ENCODE measurements at regions not wholly inside any gene's neighbourhood (a gene's known extent, or its start where the extent isn't known, plus 50 kb on each side); places are given as distances from the start of the nearest gene placed in this dataset.

- Histone ChIP-seq H3K79me2 (ENCODE audit: low read length) (no peaks in the 10 kb centered on the region), H3K9me2 (replicated peaks; ENCODE audit: insufficient read depth, low read length) (no peaks in the 10 kb centered on the region), H3K27ac (ENCODE audit: low read length) (no peak overlapping the region), H3K9ac (ENCODE audit: low read length) (no peak overlapping the region), H3K4me1 (ENCODE audit: low read length) (peaks cover 5% of the 10 kb centered on the region), H3K36me3 (replicated peaks; ENCODE audit: insufficient read depth, low read length) (no peaks in the 10 kb centered on the region), H4K20me1 (ENCODE audit: insufficient read depth, low read length) (no peaks in the 10 kb centered on the region), H3F3A (ENCODE audit: insufficient read depth, low read length) (no peaks in the 10 kb centered on the region), H3K4me2 (ENCODE audit: low read depth, low read length) (no peak overlapping the region), H3K4me3 (ENCODE audit: low read length) (no peak overlapping the region), H3K27me3 (replicated peaks; ENCODE audit: insufficient read depth, low read length) (no peaks in the 10 kb centered on the region), H3K9me3 (replicated peaks; ENCODE audit: insufficient read depth, low read length) (no peaks in the 10 kb centered on the region), H2AFZ (ENCODE audit: low read length) (no peak overlapping the region)
- DNase-seq, result peak; percentile 9
- TF ChIP-seq EZH2phosphoT487 (IDR thresholded peaks at IDR 0.05; ENCODE audit: low read length) (no peak), EZH2 (optimal IDR thresholded peaks at IDR 0.05; ENCODE audit: low read depth, low read length) (no peak)
- TF ChIP-seq, protein P1, sequence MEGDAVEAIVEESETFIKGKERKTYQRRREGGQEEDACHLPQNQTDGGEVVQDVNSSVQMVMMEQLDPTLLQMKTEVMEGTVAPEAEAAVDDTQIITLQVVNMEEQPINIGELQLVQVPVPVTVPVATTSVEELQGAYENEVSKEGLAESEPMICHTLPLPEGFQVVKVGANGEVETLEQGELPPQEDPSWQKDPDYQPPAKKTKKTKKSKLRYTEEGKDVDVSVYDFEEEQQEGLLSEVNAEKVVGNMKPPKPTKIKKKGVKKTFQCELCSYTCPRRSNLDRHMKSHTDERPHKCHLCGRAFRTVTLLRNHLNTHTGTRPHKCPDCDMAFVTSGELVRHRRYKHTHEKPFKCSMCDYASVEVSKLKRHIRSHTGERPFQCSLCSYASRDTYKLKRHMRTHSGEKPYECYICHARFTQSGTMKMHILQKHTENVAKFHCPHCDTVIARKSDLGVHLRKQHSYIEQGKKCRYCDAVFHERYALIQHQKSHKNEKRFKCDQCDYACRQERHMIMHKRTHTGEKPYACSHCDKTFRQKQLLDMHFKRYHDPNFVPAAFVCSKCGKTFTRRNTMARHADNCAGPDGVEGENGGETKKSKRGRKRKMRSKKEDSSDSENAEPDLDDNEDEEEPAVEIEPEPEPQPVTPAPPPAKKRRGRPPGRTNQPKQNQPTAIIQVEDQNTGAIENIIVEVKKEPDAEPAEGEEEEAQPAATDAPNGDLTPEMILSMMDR (IDR thresholded peaks at IDR 0.05; ENCODE audit: low read length), result no peak
Observed at GRCh38 chr7:94741179-94741578, 85.2 kb upstream of the SGCE start.

DNA sequence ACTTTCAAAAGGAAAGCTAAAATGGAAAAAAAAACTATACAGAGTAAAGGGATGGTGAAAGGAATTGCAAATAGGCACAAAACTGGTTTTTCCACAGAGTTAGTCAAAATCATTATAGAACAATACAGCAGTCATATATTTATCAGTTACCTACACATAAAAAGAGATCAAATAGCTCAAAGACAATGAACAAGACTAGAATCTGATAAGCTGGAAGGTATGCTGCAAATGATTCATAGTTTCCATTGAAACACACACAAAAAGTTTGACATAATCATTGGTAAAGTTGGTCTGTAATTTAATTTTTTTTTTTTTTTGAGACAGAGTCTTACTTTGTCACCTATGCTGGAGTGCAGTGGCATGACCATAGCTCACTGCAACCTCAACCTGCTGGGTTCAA, 92.4 kb upstream of the SGCE start:
- H3K4me3 ChIP-seq (ENCODE audit: low read length), result no peak overlapping the region
- no peaks in the 10 kb centered on the region for H3K27me3 ChIP-seq (replicated peaks; ENCODE audit: insufficient read depth, low read length)
- H3K4me2 ChIP-seq (ENCODE audit: low read depth, low read length), result no peak overlapping the region
- no peaks in the 10 kb centered on the region for H3F3A ChIP-seq (ENCODE audit: insufficient read depth, low read length)
- no peaks in the 10 kb centered on the region for H4K20me1 ChIP-seq (ENCODE audit: insufficient read depth, low read length)
- no peaks in the 10 kb centered on the region for H3K9me3 ChIP-seq (replicated peaks; ENCODE audit: insufficient read depth, low read length)
- no peaks in the 10 kb centered on the region for H3K36me3 ChIP-seq (replicated peaks; ENCODE audit: insufficient read depth, low read length)
- H3K9ac ChIP-seq (ENCODE audit: low read length), result no peak overlapping the region
- no peak for DNase-seq
- no peak overlapping the region for H2AFZ ChIP-seq (ENCODE audit: low read length)
- no peaks in the 10 kb centered on the region for H3K9me2 ChIP-seq (replicated peaks; ENCODE audit: insufficient read depth, low read length)
- H3K4me1 ChIP-seq (ENCODE audit: low read length), result no peaks in the 10 kb centered on the region
- no peak overlapping the region for H3K27ac ChIP-seq (ENCODE audit: low read length)
- TF ChIP-seq EZH2phosphoT487 (IDR thresholded peaks at IDR 0.05; ENCODE audit: low read length) (no peak), EZH2 (optimal IDR thresholded peaks at IDR 0.05; ENCODE audit: low read depth, low read length) (no peak)
- TF ChIP-seq, protein P1 (IDR thresholded peaks at IDR 0.05; ENCODE audit: low read length), result no peak
- no peaks in the 10 kb centered on the region for H3K79me2 ChIP-seq (ENCODE audit: low read length)

GRCh38 chr7:94760446-94761100, 104.6 kb upstream of the SGCE start:
- Histone ChIP-seq H3K79me2 (ENCODE audit: low read length) (no peaks in the 10 kb centered on the region), H2AFZ (ENCODE audit: low read length) (no peak overlapping the region)

More at GRCh38 chr7:94760446-94761100, 104.6 kb upstream of the SGCE start:
- TF ChIP-seq, protein P1 (IDR thresholded peaks at IDR 0.05; ENCODE audit: low read length), result no peak
- TF ChIP-seq EZH2phosphoT487 (IDR thresholded peaks at IDR 0.05; ENCODE audit: low read length) (no peak), EZH2 (optimal IDR thresholded peaks at IDR 0.05; ENCODE audit: low read depth, low read length) (no peak)
- Histone ChIP-seq H4K20me1 (ENCODE audit: insufficient read depth, low read length) (no peaks in the 10 kb centered on the region), H3K9me2 (replicated peaks; ENCODE audit: insufficient read depth, low read length) (no peaks in the 10 kb centered on the region), H3K36me3 (replicated peaks; ENCODE audit: insufficient read depth, low read length) (no peaks in the 10 kb centered on the region), H3F3A (ENCODE audit: insufficient read depth, low read length) (no peaks in the 10 kb centered on the region), H3K9ac (ENCODE audit: low read length) (no peak overlapping the region), H3K4me2 (ENCODE audit: low read depth, low read length) (no peak overlapping the region), H3K27ac (ENCODE audit: low read length) (no peak overlapping the region), H3K9me3 (replicated peaks; ENCODE audit: insufficient read depth, low read length) (no peaks in the 10 kb centered on the region), H3K4me3 (ENCODE audit: low read length) (no peak overlapping the region), H3K4me1 (ENCODE audit: low read length) (no peaks in the 10 kb centered on the region), H3K27me3 (replicated peaks; ENCODE audit: insufficient read depth, low read length) (no peaks in the 10 kb centered on the region)
- DNase-seq, result no peak

Measured in MM.1S (cell line).